GM12865 (cell line): ENCODE measurements at regions not wholly inside any gene's neighbourhood (a gene's known extent, or its start where the extent isn't known, plus 50 kb on each side); places are given as distances from the start of the nearest gene placed in this dataset.

Source experiments
- DNase-seq: peaks from one replicate; pipeline ENCODE4 v3.0.0; 2010; ENCODE audit warnings: low read depth
- H3K4me3 ChIP-seq: 2 replicates; pipeline ENCODE4 v1.5.1; 2011; ENCODE audit warnings: mild to moderate bottlenecking, low read depth, low read length, control low read depth
- TF ChIP-seq, protein P1 (sequence below): IDR thresholded peaks from 2 replicates; pipeline ENCODE4 v1.5.1; 2011; ENCODE audit warnings: low read length, control low read depth, low read depth, inconsistent platforms; ENCODE audit not compliant: insufficient read depth; ENCODE audit errors: missing control alignments

DNA sequence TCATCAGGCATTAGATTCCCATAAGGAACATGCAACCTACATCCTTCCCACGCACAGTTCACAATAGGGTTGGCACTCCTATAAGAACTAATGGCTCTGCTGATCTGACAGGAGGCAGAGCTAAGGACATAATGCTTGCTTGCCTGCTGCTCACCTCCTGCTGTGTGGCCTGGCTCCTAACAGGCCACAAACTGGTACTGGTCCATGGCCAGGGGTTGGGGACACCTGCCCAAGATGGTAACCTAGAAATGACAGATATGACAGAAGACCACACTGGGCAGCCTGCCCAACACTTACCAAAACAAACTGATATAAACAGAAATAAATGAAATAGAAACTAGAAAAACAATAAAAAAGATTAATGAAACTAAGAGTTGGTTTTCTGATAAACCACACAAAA lies 325.6 kb downstream of the SEC23A start:
- TF ChIP-seq, protein P1, sequence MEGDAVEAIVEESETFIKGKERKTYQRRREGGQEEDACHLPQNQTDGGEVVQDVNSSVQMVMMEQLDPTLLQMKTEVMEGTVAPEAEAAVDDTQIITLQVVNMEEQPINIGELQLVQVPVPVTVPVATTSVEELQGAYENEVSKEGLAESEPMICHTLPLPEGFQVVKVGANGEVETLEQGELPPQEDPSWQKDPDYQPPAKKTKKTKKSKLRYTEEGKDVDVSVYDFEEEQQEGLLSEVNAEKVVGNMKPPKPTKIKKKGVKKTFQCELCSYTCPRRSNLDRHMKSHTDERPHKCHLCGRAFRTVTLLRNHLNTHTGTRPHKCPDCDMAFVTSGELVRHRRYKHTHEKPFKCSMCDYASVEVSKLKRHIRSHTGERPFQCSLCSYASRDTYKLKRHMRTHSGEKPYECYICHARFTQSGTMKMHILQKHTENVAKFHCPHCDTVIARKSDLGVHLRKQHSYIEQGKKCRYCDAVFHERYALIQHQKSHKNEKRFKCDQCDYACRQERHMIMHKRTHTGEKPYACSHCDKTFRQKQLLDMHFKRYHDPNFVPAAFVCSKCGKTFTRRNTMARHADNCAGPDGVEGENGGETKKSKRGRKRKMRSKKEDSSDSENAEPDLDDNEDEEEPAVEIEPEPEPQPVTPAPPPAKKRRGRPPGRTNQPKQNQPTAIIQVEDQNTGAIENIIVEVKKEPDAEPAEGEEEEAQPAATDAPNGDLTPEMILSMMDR = no peak
- DNase-seq = no peak

DNA sequence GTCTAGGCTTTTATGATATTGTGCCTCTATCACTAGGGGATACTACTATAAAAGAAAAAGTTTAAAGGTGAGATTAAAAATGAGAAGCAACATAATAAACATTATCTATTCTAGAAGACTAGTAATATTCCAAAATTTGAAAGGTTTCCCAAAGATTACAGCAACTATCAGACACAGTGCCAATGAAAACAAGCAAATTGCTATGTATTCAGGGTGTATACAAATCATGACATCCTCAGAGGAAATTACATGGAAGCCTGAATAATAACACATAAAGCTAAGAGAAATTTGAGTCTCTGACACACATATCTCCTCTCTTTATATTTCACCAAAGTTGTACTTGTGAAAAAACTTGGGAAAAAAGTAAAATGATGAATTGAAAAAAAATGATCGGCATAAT lies 327.0 kb downstream of the SEC23A start:
- TF ChIP-seq, protein P1 = no peak
- no peak overlapping the region for H3K4me3 ChIP-seq
- no peak for DNase-seq

More for the DNA sequence above, 325.6 kb downstream of the SEC23A start:
- H3K4me3 ChIP-seq = no peak overlapping the region

DNA sequence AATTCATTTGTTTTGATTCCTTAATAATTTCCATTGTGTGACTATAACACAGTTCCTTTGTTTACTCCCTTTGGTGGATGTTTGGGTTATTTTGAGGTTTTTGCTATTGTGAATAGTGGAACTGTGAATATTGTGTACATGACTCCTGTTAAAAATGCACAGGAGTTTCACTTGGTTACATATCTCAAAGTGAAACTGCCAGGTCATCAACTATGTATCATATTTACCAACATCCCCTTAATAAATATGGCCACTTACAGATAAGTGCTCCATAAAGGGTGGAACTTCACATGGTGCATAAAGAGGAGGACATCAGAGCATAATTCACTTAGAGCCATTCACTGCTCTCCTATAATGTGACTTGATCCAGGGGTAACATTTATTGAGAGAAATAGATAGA lies 328.9 kb downstream of the SEC23A start:
- TF ChIP-seq, protein P1 = no peak
- no peak for DNase-seq
- no peak overlapping the region for H3K4me3 ChIP-seq

DNA sequence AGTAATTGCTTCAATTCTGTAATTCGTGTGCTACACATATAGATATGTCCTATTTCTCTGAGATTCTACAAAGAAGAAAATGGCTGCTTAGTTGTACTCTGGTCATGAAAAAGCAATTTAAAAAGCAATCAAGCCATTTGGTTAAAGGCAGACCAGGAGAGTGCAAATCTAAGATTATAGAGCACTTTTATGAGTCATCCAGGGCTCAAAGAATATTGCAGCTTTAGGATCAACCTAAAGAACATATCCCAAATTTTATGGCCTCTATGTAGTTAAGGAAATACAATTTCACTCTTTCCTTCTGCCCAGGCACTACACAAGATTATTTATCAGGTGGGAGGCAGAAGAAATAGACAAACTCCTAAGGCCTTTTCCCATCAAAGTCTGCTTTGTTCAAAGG lies 332.8 kb downstream of the SEC23A start:
- H3K4me3 ChIP-seq = no peak overlapping the region
- no peak for DNase-seq
- TF ChIP-seq, protein P1 = no peak

DNA sequence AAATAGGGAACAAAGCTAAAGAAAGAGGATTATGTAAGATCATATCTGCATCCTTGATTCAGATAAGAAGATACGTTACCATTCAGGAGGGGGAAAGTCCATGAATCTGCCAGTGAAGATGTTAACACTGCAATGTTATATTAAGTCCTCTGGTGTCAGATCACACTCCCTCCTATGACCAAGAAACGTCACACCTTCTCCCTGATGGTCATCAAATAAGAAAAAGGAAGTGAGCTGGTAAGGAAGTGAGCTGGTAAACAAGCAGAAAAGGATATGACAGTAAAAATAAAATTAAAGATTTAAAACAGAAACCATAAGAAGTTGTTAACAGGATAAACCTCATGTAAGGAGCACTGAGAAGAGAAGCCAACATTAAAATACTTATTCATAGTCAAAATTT lies 340.2 kb downstream of the SEC23A start:
- H3K4me3 ChIP-seq = no peak overlapping the region
- DNase-seq = no peak
- TF ChIP-seq, protein P1 = no peak

DNA sequence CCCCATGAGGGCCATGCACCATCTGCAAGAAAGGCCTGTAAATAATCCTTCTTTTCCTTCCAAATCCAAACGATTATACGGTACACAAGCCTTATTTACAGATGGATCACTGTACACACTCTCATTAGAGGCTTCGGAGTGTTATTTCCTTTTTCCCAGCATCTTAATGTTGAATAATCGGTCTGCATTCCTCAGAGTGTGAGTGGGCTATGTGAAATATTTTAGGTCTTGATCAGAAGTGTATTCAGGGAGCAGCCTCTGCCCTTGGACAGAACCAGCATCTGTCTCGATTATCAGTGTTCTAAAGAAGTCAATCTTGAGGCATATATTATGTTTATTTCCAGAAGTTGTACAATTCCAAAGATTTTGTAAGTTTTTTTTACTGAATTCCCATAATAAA lies 340.6 kb downstream of the SEC23A start:
- no peak for DNase-seq
- TF ChIP-seq, protein P1 = no peak
- no peak overlapping the region for H3K4me3 ChIP-seq

DNA sequence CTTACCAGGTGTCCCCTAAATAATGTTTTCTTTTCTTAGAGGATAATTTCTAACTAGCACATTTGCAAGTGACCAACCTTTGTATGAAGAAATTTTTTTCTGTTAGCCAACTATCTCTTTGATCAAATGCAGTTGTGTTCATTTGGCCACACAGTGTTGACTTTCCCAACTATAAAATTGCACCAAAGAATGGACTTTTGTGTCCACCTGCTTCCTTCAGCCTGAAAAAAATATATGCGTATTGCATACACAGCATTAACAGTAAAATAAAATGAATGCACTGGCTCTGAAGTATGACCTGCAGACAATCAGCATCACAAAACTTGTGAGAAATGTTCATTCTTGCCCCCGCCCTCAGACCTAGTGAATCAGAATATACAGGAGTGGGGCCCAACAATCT lies 342.0 kb downstream of the SEC23A start:
- DNase-seq = no peak
- H3K4me3 ChIP-seq = no peak overlapping the region
- TF ChIP-seq, protein P1 = no peak
